A673 (cell line): ENCODE measurements at regions not wholly inside any gene's neighbourhood (a gene's known extent, or its start where the extent isn't known, plus 50 kb on each side); places are given as distances from the start of the nearest gene placed in this dataset.

ENCODE experiments used
- BruUV-seq: library from RNA; stranded (reverse); fragments of 400-500 nt; replicated peaks from 2 replicates; lab custom pipeline; 2021; lab: Mats Ljungman, UMichigan
- CTCF ChIA-PET: fragments of 300-600 bp; sonication (Branson Sonifier 250); formaldehyde crosslinking; loops from one replicate; lab custom pipeline; 2022; ENCODE audit warnings: antibody characterized with exemption; lab: Charles Lee
- POLR2A ChIA-PET: fragments of 300-600 bp; sonication (Branson Sonifier 250); formaldehyde crosslinking; loops from one replicate; lab custom pipeline; 2022; ENCODE audit warnings: antibody characterized with exemption; ENCODE audit not compliant: low non-redundant PET; lab: Charles Lee
- DNase-seq: peaks from one replicate; pipeline ENCODE4 v3.0.0-alpha.2; 2015; ENCODE audit warnings: low spot score
- H3K27ac ChIP-seq: fragments of 200-600 bp; sonication (generic); 2 replicates; pipeline ENCODE4 v1.5.1; 2016; ENCODE audit warnings: mixed run types, low read depth, mild to moderate bottlenecking, mixed read lengths, antibody characterized with exemption, low read length; ENCODE audit not compliant: poor library complexity, severe bottlenecking
- H3K27me3 ChIP-seq: fragments of 200-600 bp; sonication (generic); replicated peaks from 2 replicates; pipeline ENCODE4 v1.6.1; 2017; ENCODE audit warnings: mixed run types, low read depth, mild to moderate bottlenecking, mixed read lengths, antibody characterized with exemption, low read length; ENCODE audit not compliant: insufficient read depth, poor library complexity
- H3K36me3 ChIP-seq: fragments of 200-600 bp; sonication (generic); 2 replicates; pipeline ENCODE4 v1.6.1; 2016; ENCODE audit warnings: mixed run types, mild to moderate bottlenecking, mixed read lengths, antibody characterized with exemption, low read length; ENCODE audit not compliant: insufficient read depth, poor library complexity, severe bottlenecking
- H3K4me1 ChIP-seq: fragments of 200-600 bp; sonication (generic); 2 replicates; pipeline ENCODE4 v1.6.1; 2017; ENCODE audit warnings: mixed run types, mild to moderate bottlenecking, mixed read lengths, antibody characterized with exemption, low read length; ENCODE audit not compliant: insufficient read depth, poor library complexity, severe bottlenecking
- H3K4me3 ChIP-seq: fragments of 200-600 bp; sonication (generic); 2 replicates; pipeline ENCODE4 v1.5.1; 2016; ENCODE audit warnings: low read depth, mixed run types, mild to moderate bottlenecking, mixed read lengths, low read length; ENCODE audit not compliant: poor library complexity, severe bottlenecking
- H3K9me3 ChIP-seq: fragments of 200-600 bp; sonication (generic); 2 replicates; pipeline ENCODE4 v1.6.1; 2016; ENCODE audit warnings: mixed run types, low read depth, mild to moderate bottlenecking, mixed read lengths, antibody characterized with exemption, low read length; ENCODE audit not compliant: poor library complexity, severe bottlenecking
- EZH2 ChIP-seq: fragments of 200-600 bp; sonication (generic); IDR thresholded peaks from 2 replicates; pipeline ENCODE4 v1.6.1; 2017; ENCODE audit warnings: borderline replicate concordance, low read depth, mild to moderate bottlenecking, mixed read lengths, antibody characterized with exemption, low read length; ENCODE audit not compliant: poor library complexity, severe bottlenecking
- intact Hi-C: fragments of 100-400 bp; cut with micrococcal nuclease; formaldehyde crosslinking; loops from one replicate; pipeline ENCODE4 v1.10.0; 2022; ENCODE audit not compliant: unreplicated experiment
- TF ChIP-seq, protein P1 (sequence below): fragments of 300-800, 200-600 bp; sonication (generic); conservative IDR thresholded peaks from 2 replicates; pipeline ENCODE4 v1.5.1; 2017; ENCODE audit warnings: low read depth, mild to moderate bottlenecking, antibody characterized with exemption, low read length, moderate library complexity, mixed read lengths

DNA sequence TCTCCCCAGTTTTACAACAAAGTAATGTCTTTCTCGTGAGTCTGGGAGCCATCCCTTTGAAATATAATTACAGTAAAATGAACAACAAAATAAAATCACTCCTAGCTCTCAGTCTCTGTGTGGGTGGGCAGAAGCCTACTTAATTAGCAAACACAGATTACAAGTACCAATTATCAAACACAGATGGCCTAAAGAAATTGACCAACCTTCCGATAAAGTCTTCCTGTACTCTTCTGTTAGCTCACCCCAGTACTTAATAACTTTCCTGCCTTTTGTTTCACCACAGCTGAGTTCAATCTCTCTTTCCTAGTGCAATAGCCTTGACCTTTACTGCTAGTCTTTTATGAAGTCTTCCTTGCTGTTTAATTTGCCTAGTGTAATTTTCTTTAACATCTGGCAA, 719.2 kb upstream of the MBL2 start:
- ChIA-PET POLR2A (no interaction called here), CTCF (no interaction called here)
- no peak overlapping the region for H3K4me3 ChIP-seq
- H3K27ac ChIP-seq: no peak overlapping the region
- peaks cover 16% of the 10 kb centered on the region for H3K9me3 ChIP-seq
- H3K27me3 ChIP-seq: no peaks in the 10 kb centered on the region
- H3K4me1 ChIP-seq: no peaks in the 10 kb centered on the region
- TF ChIP-seq, protein P1, sequence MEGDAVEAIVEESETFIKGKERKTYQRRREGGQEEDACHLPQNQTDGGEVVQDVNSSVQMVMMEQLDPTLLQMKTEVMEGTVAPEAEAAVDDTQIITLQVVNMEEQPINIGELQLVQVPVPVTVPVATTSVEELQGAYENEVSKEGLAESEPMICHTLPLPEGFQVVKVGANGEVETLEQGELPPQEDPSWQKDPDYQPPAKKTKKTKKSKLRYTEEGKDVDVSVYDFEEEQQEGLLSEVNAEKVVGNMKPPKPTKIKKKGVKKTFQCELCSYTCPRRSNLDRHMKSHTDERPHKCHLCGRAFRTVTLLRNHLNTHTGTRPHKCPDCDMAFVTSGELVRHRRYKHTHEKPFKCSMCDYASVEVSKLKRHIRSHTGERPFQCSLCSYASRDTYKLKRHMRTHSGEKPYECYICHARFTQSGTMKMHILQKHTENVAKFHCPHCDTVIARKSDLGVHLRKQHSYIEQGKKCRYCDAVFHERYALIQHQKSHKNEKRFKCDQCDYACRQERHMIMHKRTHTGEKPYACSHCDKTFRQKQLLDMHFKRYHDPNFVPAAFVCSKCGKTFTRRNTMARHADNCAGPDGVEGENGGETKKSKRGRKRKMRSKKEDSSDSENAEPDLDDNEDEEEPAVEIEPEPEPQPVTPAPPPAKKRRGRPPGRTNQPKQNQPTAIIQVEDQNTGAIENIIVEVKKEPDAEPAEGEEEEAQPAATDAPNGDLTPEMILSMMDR: no peak
- TF ChIP-seq EZH2: no peak
- DNase-seq: no peak
- H3K36me3 ChIP-seq: no peaks in the 10 kb centered on the region
- no TSS peak for BruUV-seq
- intact Hi-C loops: no loop called here

- CTCF ChIA-PET: no interaction called here
- intact Hi-C loops: no loop called here
- DNase-seq: no peak
- BruUV-seq: no TSS peak
- POLR2A ChIA-PET: no interaction called here
- H3K36me3 ChIP-seq: no peaks in the 10 kb centered on the region
- peaks cover 16% of the 10 kb centered on the region for H3K9me3 ChIP-seq
- TF ChIP-seq EZH2: no peak
- TF ChIP-seq, protein P1: no peak
- H3K4me1 ChIP-seq: no peaks in the 10 kb centered on the region
- H3K4me3 ChIP-seq: no peak overlapping the region
- H3K27ac ChIP-seq: no peak overlapping the region
- H3K27me3 ChIP-seq: no peaks in the 10 kb centered on the region
These were observed 718.0 kb upstream of the MBL2 start for GRCh38 chr10:53490553-53490952.

GRCh38 chr10:53489335-53490182, 717.0 kb upstream of the MBL2 start:
- intact Hi-C loops: no loop called here
- Histone ChIP-seq H3K4me1 (no peaks in the 10 kb centered on the region), H3K9me3 (peaks cover 16% of the 10 kb centered on the region), H3K4me3 (no peak overlapping the region), H3K27me3 (no peaks in the 10 kb centered on the region), H3K27ac (no peak overlapping the region), H3K36me3 (no peaks in the 10 kb centered on the region)
- no peak for TF ChIP-seq EZH2
- TF ChIP-seq, protein P1: no peak
- POLR2A ChIA-PET: no interaction called here
- DNase-seq: no peak
- CTCF ChIA-PET: no interaction called here
- no TSS peak for BruUV-seq
